Activated T-helper 2 cell treated with anti-CD3 and anti-CD28 coated beads, Interferon-gamma antibody, Interleukin-2, Interleukin-4, amounts not matched to agents 10 μg/mL and 5 μg/mL and 100 μg/mL, durations not matched to agents 14 hours and 24 hours and 36 hours (primary cell): ENCODE measurements at regions not wholly inside any gene's neighbourhood (a gene's known extent, or its start where the extent isn't known, plus 50 kb on each side); places are given as distances from the start of the nearest gene placed in this dataset.
"Not testable (repeated sequence)": the region's sequence is repeated elsewhere in the genome, so short reads cannot be mapped to it uniquely, and the experiment has no call there.

Source experiments
- DNase-seq: peaks from one replicate; pipeline ENCODE4 v3.0.0; 2021; ENCODE audit warnings: low spot score
- H3K27ac Mint-ChIP-seq: one replicate; pipeline ENCODE4 v1.8.0; 2021; ENCODE audit warnings: mixed read lengths
- H3K27me3 Mint-ChIP-seq: one replicate; pipeline ENCODE4 v1.8.0; 2021; ENCODE audit warnings: low read depth, mixed read lengths
- H3K36me3 Mint-ChIP-seq: one replicate; pipeline ENCODE4 v1.8.0; 2021; ENCODE audit warnings: low read depth, mixed read lengths
- H3K4me1 Mint-ChIP-seq: one replicate; pipeline ENCODE4 v1.8.0; 2021; ENCODE audit warnings: low read depth, mixed read lengths
- H3K4me3 Mint-ChIP-seq: one replicate; pipeline ENCODE4 v1.8.0; 2021; ENCODE audit warnings: low read depth, mild to moderate bottlenecking, moderate library complexity, mixed read lengths
- H3K9me3 Mint-ChIP-seq: one replicate; pipeline ENCODE4 v1.8.0; 2021; ENCODE audit warnings: mixed read lengths
- intact Hi-C: fragments of 100-400 bp; cut with micrococcal nuclease; formaldehyde crosslinking; loops from one replicate; pipeline ENCODE4 v1.15.1; 2023

DNA sequence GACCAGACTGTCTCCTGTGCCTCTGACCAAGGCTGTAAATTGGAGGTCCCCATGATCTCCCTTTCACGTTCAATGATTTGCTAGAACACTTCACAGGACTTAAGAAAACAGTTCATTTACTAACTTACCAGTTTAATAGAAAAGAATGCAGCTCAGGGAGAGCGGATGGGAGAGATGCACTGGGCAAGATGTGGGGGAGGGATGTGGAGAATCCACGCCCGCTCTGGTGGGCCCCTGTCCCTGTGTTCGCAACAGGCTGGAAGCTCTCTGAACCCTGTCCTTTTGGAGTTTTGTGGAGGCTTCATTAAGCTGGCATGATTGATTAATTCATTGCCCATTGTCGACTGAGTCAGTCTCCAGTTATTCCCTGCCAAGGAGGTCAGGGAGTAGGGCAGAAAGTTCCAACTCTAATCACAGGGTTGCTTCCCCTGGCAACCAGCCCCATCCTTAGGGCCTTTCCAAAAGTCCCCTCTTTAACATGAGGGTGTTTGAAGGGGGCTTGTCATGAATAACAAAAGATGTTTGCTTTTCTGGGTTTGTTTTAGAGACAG, 257.1 kb downstream of the ACKR3 start:
- Mint-ChIP-seq H3K36me3 (no peaks in the 10 kb centered on the region), H3K4me1 (no peaks in the 10 kb centered on the region), H3K9me3 (no peaks in the 10 kb centered on the region), H3K4me3 (no peak overlapping the region), H3K27ac (no peak overlapping the region), H3K27me3 (no peaks in the 10 kb centered on the region)
- intact Hi-C loops = no loop called here
- DNase-seq = no peak

DNA sequence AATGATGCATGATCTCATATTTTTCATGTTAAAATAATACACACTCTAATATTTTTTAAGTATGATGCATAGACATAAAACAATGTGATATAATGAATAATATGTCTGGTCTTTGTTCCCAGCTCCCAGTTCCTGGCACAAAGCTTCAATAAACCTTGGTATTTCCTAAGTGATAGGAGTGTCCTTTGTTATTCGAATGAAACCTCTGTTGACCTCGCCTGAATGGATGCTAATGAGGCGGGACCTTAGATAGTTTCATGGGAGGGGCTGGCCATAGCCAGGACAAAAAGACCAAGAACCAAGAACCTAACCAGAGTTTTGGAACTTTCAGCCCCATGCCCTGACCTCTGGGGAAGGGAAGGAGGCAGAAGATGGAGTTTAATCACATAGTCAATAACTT, 257.7 kb upstream of the COPS8 start:
- no peaks in the 10 kb centered on the region for H3K36me3 Mint-ChIP-seq
- H3K4me3 Mint-ChIP-seq = no peak overlapping the region
- intact Hi-C loops = no loop called here
- H3K9me3 Mint-ChIP-seq = no peaks in the 10 kb centered on the region
- no peaks in the 10 kb centered on the region for H3K4me1 Mint-ChIP-seq
- H3K27ac Mint-ChIP-seq = no peak overlapping the region
- DNase-seq = no peak
- no peaks in the 10 kb centered on the region for H3K27me3 Mint-ChIP-seq

DNA sequence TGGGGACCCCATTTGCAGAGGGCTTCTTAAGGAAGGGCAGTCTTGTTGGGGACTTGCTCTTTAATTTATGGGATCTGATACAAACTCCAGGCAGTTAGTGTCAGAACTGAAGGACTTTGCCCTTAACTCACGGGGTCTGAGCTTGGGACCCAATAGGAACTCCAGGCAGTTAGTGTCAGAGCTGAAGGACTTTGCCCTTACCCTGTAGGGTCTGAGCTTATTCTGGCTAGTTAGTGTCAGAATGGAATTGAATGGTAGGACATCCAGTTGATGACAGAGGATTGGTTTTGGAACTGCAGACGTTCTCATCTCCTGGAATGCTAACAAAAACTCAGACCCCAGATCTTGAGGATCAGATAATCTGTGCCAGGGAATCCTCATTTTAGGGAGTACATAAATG, 256.9 kb upstream of the COPS8 start:
- no peaks in the 10 kb centered on the region for H3K4me1 Mint-ChIP-seq
- no peak overlapping the region for H3K27ac Mint-ChIP-seq
- no peaks in the 10 kb centered on the region for H3K27me3 Mint-ChIP-seq
- no peak overlapping the region for H3K4me3 Mint-ChIP-seq
- H3K9me3 Mint-ChIP-seq = no peaks in the 10 kb centered on the region
- intact Hi-C loops = no loop called here
- no peak for DNase-seq
- no peaks in the 10 kb centered on the region for H3K36me3 Mint-ChIP-seq

DNA sequence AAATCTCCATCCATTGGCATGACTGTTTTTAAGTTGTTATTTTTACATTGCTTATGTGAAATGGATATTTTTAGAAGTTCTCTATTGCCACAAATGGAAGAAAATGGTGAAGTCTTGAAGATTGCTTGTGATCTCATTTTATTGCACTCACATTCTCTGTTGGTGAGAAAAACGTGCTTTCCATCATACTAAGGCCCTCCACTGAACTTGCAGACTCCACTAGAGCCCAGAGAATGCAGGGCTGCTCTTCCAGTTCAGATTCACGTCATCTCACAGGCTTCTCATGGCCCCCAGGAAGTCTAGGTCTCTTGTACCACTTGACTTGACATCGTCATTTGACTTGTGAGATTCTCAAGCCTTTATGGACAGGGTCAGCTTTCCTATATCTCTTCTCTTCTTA, 254.8 kb upstream of the COPS8 start:
- H3K9me3 Mint-ChIP-seq = no peaks in the 10 kb centered on the region
- no peak overlapping the region for H3K4me3 Mint-ChIP-seq
- no peaks in the 10 kb centered on the region for H3K27me3 Mint-ChIP-seq
- intact Hi-C loops = no loop called here
- H3K27ac Mint-ChIP-seq = no peak overlapping the region
- H3K4me1 Mint-ChIP-seq = no peaks in the 10 kb centered on the region
- H3K36me3 Mint-ChIP-seq = no peaks in the 10 kb centered on the region
- DNase-seq = no peak

DNA sequence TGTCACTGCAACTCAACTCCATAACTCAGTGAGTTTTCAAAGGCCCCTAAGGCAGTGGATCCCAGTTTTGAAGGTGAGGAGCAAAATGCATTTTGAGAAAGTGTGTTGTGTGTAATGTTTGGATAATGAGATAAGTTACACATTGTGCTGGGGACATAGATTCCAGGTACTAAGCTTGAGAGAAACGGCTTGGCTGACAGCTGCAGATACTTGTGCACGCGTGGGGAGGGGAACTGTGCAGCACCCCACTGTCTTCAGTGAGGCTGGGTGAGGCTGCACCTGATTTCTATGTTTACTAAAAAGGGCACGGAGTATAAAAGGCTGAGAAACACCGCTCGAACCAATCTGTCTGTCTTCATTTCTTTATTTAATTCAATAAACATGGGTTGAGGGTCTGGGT, 254.0 kb upstream of the COPS8 start:
- no peaks in the 10 kb centered on the region for H3K27me3 Mint-ChIP-seq
- no peaks in the 10 kb centered on the region for H3K36me3 Mint-ChIP-seq
- DNase-seq = no peak
- intact Hi-C loops = no loop called here
- H3K4me3 Mint-ChIP-seq = no peak overlapping the region
- no peak overlapping the region for H3K27ac Mint-ChIP-seq
- no peaks in the 10 kb centered on the region for H3K4me1 Mint-ChIP-seq
- no peaks in the 10 kb centered on the region for H3K9me3 Mint-ChIP-seq

DNA sequence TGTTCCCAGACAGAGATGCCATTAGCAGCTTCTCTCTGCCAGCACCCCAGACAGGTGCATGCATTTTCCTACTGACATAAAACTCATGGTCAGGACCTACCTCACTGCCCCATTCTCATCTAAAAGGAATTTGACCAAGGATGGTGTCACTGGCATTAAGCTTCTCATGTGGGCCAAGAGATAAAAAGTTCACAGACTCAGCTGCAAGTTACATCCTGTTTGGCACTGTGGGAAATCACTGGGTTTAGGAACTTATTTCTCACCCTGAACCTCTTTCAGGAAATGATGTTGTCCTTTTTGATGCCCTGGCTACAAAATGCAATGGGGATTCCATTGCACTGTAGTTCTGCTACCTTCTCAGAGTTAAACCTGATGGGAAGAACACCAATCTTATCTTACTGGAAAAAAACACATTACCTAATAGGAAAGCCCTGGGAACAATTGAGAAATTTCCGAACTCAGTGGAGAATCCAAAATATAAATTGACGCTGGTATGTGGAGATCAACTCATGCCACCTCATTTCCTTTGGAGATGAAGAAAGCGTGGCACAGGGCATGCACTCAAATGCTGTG, 252.1 kb upstream of the COPS8 start:
- intact Hi-C loops = no loop called here
- Mint-ChIP-seq H3K27me3 (no peaks in the 10 kb centered on the region), H3K9me3 (no peaks in the 10 kb centered on the region), H3K27ac (no peak overlapping the region), H3K4me3 (no peak overlapping the region), H3K36me3 (no peaks in the 10 kb centered on the region), H3K4me1 (no peaks in the 10 kb centered on the region)
- DNase-seq = no peak

DNA sequence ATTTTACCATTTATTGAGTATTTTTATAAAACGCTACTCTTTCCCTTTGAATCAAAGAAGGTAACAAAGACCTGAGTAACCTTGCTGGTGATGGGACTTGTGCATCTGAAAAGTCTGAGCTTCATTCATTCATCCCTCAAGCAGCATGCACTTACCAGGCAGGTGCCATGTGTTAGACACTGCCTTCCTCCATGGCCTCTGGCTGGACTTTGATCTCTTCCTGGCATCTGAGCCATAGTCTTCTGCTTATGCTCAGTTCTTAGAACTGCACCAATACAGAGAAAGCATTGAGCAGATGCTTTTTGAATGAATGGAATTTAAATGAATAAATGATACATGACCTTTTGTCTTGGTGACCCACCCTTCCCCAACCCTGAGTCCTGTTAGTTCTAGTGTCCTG, 251.4 kb upstream of the COPS8 start:
- Mint-ChIP-seq H3K27me3 (no peaks in the 10 kb centered on the region), H3K27ac (no peak overlapping the region), H3K4me1 (no peaks in the 10 kb centered on the region), H3K4me3 (no peak overlapping the region), H3K36me3 (no peaks in the 10 kb centered on the region), H3K9me3 (no peaks in the 10 kb centered on the region)
- intact Hi-C loops = no loop called here
- DNase-seq = no peak

DNA sequence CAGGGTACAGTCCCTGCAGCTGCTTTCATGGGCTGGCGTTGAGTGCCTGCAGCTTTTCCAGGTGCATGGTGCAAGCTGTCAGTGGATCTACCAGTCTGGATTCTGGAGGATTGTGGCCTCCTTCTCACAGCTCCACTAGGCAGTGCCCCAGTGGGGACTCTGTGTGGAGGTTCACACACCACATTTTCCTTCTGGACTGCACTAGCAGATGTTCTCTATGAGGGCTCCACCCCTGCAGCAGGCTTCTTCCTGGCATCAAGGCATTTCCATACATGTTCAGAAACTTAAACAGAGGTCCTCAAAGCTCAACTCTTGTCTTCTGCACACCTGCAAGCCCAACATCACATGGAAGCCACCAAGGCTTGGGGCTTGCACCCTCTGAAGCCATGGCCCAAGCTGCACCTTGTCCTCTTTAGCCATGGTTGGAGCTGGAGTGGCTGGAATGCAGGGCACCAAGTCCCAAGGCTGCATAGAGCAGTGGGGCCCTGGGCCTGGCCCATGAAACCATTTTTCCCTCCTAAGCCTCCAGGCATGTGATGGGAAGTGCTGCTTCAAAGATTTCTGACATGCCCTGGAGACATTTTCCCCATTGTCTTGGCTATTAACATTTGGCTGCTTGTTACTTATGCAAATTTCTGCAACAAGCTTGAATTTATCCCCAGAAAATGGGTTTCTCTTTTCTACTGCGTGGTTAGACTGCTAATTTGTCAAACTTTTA, 250.2 kb upstream of the COPS8 start:
- Mint-ChIP-seq H3K27ac (no peak overlapping the region), H3K27me3 (no peaks in the 10 kb centered on the region), H3K9me3 (no peaks in the 10 kb centered on the region), H3K4me1 (no peaks in the 10 kb centered on the region), H3K4me3 (no peak overlapping the region), H3K36me3 (no peaks in the 10 kb centered on the region)
- intact Hi-C loops = no loop called here
- no peak for DNase-seq

DNA sequence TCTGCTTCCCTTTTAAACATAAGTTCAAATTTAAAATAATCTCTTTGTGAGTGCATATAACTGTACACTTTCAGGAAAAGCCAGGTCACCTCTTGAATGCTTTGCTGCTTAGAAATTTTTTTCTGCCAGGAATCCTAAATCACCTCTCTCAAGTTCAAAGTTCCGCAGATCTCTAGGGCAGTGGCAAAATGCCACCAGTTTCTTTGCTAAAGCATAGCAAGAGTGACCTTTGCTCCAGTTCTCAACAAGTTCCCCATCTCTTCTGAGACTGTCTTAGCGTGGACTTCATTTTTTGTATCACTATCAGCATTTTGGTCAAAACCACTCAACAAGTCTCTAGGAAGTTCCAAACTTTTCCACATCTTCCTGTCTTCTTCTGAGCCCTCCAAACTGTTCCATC, 249.7 kb upstream of the COPS8 start:
- DNase-seq, H3K4me3 Mint-ChIP-seq, H3K4me1 Mint-ChIP-seq, intact Hi-C loops, H3K27ac Mint-ChIP-seq, H3K27me3 Mint-ChIP-seq, H3K36me3 Mint-ChIP-seq, H3K9me3 Mint-ChIP-seq: not testable (repeated sequence)

DNA sequence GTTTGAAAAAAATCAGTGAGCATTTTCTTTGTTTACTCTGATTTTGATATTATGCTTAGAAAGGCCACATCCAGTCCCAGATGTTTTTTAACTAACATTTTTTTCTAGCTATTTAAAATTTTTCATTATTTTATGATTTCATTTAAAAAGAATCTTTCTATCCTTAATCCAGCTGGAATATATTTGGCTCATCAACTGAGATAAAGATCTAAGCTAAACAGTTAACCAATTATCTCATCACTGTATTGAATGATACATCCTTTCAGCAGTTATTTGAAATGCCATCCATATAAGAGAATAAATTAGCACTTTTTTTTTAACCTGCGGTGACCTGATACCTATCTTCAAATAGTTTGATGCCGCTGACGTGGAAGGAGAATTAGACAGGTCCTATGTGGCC, 245.5 kb upstream of the COPS8 start:
- no peaks in the 10 kb centered on the region for H3K27me3 Mint-ChIP-seq
- H3K9me3 Mint-ChIP-seq = no peaks in the 10 kb centered on the region
- H3K4me3 Mint-ChIP-seq = no peak overlapping the region
- H3K36me3 Mint-ChIP-seq = no peaks in the 10 kb centered on the region
- no peak for DNase-seq
- H3K4me1 Mint-ChIP-seq = no peaks in the 10 kb centered on the region
- intact Hi-C loops = no loop called here
- H3K27ac Mint-ChIP-seq = no peak overlapping the region

DNA sequence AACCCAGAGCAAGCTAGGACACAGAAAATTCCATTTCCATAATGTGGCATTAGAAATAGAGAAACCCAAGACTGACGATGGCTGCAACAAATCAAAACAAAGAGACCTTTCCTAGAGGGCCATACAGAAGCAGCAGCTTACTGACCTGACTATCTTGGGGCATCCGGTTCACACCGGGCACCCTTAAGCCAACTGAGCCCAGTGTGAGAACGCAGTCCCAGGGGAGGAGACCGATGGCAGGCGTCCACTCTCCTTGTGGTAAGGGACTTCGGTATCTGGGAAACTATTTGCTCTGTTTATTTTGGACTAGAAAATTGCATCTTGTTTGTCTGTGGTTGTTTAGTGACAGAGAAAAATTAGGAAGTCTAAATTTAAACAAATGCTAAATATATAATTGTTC, 244.8 kb upstream of the COPS8 start:
- intact Hi-C loops = no loop called here
- H3K27me3 Mint-ChIP-seq = no peaks in the 10 kb centered on the region
- no peak for DNase-seq
- no peaks in the 10 kb centered on the region for H3K9me3 Mint-ChIP-seq
- no peaks in the 10 kb centered on the region for H3K36me3 Mint-ChIP-seq
- H3K4me1 Mint-ChIP-seq = no peaks in the 10 kb centered on the region
- H3K4me3 Mint-ChIP-seq = no peak overlapping the region
- H3K27ac Mint-ChIP-seq = no peak overlapping the region

DNA sequence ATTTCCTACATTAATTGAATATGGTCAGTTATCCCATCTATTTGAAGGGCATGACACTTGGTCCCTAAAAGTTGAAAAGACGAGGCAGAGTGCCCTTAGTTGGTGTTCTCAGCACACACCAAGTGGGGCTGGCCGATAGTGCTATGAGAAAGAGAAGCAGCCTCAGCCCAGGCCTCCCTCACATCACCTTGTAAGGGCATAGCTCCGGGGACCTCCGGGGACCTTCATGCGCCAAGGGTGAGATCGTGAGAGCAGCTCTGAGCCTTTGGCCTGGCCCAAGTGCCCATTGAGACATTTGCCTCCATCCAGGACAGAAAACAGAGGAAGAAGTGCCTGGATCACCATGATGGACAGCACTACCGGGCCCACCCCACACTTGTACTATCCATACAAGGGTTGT, 244.3 kb upstream of the COPS8 start:
- intact Hi-C loops = no loop called here
- H3K4me3 Mint-ChIP-seq = no peak overlapping the region
- no peaks in the 10 kb centered on the region for H3K9me3 Mint-ChIP-seq
- no peak for DNase-seq
- H3K27ac Mint-ChIP-seq = no peak overlapping the region
- no peaks in the 10 kb centered on the region for H3K27me3 Mint-ChIP-seq
- no peaks in the 10 kb centered on the region for H3K36me3 Mint-ChIP-seq
- H3K4me1 Mint-ChIP-seq = no peaks in the 10 kb centered on the region

DNA sequence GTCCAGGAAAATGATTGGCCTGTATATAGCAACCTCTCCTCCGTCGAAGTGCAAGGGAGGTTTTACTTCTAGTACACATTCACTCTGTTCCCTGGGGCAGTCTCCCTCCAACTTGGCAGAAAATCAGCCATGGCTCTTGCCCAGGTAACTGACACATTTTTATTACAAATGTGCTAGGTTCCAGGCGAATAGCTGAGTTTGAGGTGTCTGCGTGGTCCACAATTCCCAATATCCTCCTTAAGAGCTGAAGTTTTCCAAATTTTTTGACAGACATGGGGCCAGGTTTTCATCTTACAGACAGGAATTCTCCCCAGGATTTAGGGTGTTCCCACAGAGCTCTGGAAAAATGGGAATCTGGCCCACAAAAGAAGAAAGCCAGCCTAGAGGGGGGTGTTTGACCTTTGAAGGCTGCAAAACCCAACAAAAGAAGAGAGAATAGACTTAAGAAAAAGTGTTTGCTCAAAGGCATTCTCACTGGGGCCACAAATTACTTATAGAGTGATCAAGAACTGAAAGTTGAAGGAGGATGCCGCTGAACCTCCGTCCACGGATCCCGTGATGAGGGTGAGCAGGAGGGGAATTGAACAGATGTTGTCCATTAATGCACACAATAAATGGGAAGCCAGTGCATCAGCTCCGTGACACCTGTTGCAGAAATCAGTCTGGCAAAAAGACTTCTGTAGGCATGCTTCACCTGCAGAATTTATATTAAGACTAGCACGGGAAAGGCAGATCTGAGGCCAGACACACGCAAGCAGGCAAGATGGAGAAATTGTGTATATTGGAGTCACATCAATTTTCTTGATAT, 242.3 kb upstream of the COPS8 start:
- H3K36me3 Mint-ChIP-seq = no peaks in the 10 kb centered on the region
- no peak overlapping the region for H3K27ac Mint-ChIP-seq
- H3K4me3 Mint-ChIP-seq = no peak overlapping the region

More for the DNA sequence above, 242.3 kb upstream of the COPS8 start:
- Mint-ChIP-seq H3K27me3 (no peaks in the 10 kb centered on the region), H3K4me1 (no peaks in the 10 kb centered on the region), H3K9me3 (no peaks in the 10 kb centered on the region)
- DNase-seq = no peak
- intact Hi-C loops = no loop called here
